Adrenal gland (tissue), 5 donors: ENCODE measurements at regions not wholly inside any gene's neighbourhood (a gene's known extent, or its start where the extent isn't known, plus 50 kb on each side); places are given as distances from the start of the nearest gene placed in this dataset.

Experiments
- POLR2A ChIP-seq, 2 donors: fragments of 450-650 bp; IDR thresholded peaks; one replicate each; pipeline ENCODE4 v1.6.1; 2017; ENCODE audit warnings: antibody characterized with exemption in 2 of 2, mild to moderate bottlenecking in 2 of 2, moderate library complexity in 1 of 2
- TF ChIP-seq, protein P1 (sequence below), 6 experiments: fragments of 450-650 bp in 4 of 6; fragments of 200-600 bp in 2 of 6; sonication (generic) in 1 of 6; IDR thresholded peaks; 1 replicate in 5 of 6; 2 replicates in 1 of 6; pipeline versions ENCODE4 v1.5.1 to v1.8.0; 2016 to 2021; ENCODE audit warnings: antibody characterized with exemption in 6 of 6, mild to moderate bottlenecking in 2 of 6, moderate library complexity in 1 of 6
- donor health status: DM: no; HTN: no; CAD: no.

DNA sequence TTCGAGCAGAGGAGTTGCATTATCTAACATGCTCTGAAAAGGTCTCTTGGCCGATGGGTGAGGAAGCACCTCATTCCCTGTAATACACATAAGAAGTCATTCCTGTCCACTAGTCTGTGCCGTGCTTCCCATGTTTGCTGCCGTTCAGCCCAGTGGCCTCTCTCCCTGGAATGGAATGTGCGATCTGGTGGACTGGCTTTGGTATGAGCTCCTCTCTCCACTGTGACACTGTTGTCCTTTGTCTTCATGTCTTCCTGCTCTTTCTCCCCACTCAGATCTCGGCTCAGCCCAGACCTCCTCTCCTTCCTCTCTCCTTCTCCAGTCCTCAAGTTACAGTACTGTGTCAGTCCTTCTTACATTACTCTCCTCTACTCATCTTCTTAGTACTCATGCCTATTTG, 192.8 kb upstream of the KLF6 start:
- TF ChIP-seq, protein P1, sequence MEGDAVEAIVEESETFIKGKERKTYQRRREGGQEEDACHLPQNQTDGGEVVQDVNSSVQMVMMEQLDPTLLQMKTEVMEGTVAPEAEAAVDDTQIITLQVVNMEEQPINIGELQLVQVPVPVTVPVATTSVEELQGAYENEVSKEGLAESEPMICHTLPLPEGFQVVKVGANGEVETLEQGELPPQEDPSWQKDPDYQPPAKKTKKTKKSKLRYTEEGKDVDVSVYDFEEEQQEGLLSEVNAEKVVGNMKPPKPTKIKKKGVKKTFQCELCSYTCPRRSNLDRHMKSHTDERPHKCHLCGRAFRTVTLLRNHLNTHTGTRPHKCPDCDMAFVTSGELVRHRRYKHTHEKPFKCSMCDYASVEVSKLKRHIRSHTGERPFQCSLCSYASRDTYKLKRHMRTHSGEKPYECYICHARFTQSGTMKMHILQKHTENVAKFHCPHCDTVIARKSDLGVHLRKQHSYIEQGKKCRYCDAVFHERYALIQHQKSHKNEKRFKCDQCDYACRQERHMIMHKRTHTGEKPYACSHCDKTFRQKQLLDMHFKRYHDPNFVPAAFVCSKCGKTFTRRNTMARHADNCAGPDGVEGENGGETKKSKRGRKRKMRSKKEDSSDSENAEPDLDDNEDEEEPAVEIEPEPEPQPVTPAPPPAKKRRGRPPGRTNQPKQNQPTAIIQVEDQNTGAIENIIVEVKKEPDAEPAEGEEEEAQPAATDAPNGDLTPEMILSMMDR (IDR thresholded peaks at IDR 0.05), result no peak
- TF ChIP-seq POLR2A (IDR thresholded peaks at IDR 0.05), result no peak
